PC-3 (cell line): ENCODE measurements at regions not wholly inside any gene's neighbourhood (a gene's known extent, or its start where the extent isn't known, plus 50 kb on each side); places are given as distances from the start of the nearest gene placed in this dataset.

Experiments used
- ATAC-seq: fragments of 200-7000 bp; cut with Tn5 transposase; 2 replicates; pipeline ENCODE4 v1.9.1; 2020; ENCODE audit warnings: mild to moderate bottlenecking, moderate library complexity
- BruUV-seq: library from RNA; stranded (reverse); fragments of 400-500 nt; replicated peaks from 2 replicates; lab custom pipeline; 2021; lab: Mats Ljungman, UMichigan
- CTCF ChIA-PET: fragments of 300-600 bp; sonication (Branson Sonifier 250); formaldehyde crosslinking; loops from one replicate; lab custom pipeline; 2022; ENCODE audit warnings: antibody characterized with exemption; lab: Charles Lee
- POLR2A ChIA-PET: fragments of 300-600 bp; sonication (Branson Sonifier 250); formaldehyde crosslinking; loops from one replicate; lab custom pipeline; 2022; ENCODE audit warnings: antibody characterized with exemption; ENCODE audit not compliant: unreplicated experiment; lab: Charles Lee
- DNase-seq: peaks from one replicate; pipeline ENCODE4 v3.0.0-alpha.2; 2015
- H2AFZ ChIP-seq: fragments of 300-600 bp; sonication (generic); 2 replicates; pipeline ENCODE4 v1.6.0; 2016; ENCODE audit warnings: antibody characterized with exemption, low read length
- H3F3A ChIP-seq: fragments of 300-600 bp; sonication (generic); one replicate; pipeline ENCODE4 v1.6.0; 2017; ENCODE audit warnings: antibody characterized with exemption, low read length, control low read depth, mild to moderate bottlenecking; ENCODE audit not compliant: unreplicated experiment
- H3K27ac ChIP-seq: fragments of 300-600 bp; sonication (generic); 2 replicates; pipeline ENCODE4 v1.5.1; 2016; ENCODE audit warnings: mild to moderate bottlenecking, low read length
- H3K27me3 ChIP-seq: fragments of 300-600 bp; sonication (generic); 2 replicates; pipeline ENCODE4 v1.6.1; 2016; ENCODE audit warnings: low read length, mixed read lengths
- H3K36me3 ChIP-seq: fragments of 300-600 bp; sonication (generic); 2 replicates; pipeline ENCODE4 v1.6.1; 2016; ENCODE audit warnings: low read depth, mixed run types, low read length, mixed read lengths
- H3K4me1 ChIP-seq: fragments of 300-600 bp; sonication (generic); 2 replicates; pipeline ENCODE4 v1.5.1; 2016; ENCODE audit warnings: low read length; ENCODE audit not compliant: insufficient read depth
- H3K4me2 ChIP-seq: fragments of 300-600 bp; sonication (generic); 2 replicates; pipeline ENCODE4 v1.6.0; 2016; ENCODE audit warnings: low read length
- H3K4me3 ChIP-seq: fragments of 300-600 bp; sonication (generic); 2 replicates; pipeline ENCODE4 v1.5.1; 2016; ENCODE audit warnings: mild to moderate bottlenecking, low read length, mixed read lengths
- H3K79me2 ChIP-seq: fragments of 300-600 bp; sonication (generic); 2 replicates; pipeline ENCODE4 v1.6.1; 2017; ENCODE audit warnings: low read length, mixed read lengths
- H3K9ac ChIP-seq: fragments of 300-600 bp; sonication (generic); 2 replicates; pipeline ENCODE4 v1.6.0; 2016; ENCODE audit warnings: mild to moderate bottlenecking, low read length
- H3K9me2 ChIP-seq: fragments of 300-600 bp; sonication (generic); replicated peaks from 2 replicates; pipeline ENCODE4 v1.6.1; 2016; ENCODE audit warnings: mixed run types, low read length, mixed read lengths
- H3K9me3 ChIP-seq: fragments of 300-600 bp; sonication (generic); 2 replicates; pipeline ENCODE4 v1.6.1; 2016; ENCODE audit warnings: low read length, mixed read lengths
- H4K20me1 ChIP-seq: fragments of 300-600 bp; sonication (generic); 2 replicates; pipeline ENCODE4 v1.6.1; 2016; ENCODE audit warnings: low read length, mixed read lengths
- CTCF ChIP-seq: fragments of 300-600 bp; sonication (generic); conservative IDR thresholded peaks from 2 replicates; pipeline ENCODE4 v1.5.1; 2017; ENCODE audit warnings: antibody characterized with exemption, low read depth, mild to moderate bottlenecking, low read length
- EZH2 ChIP-seq: fragments of 300-600 bp; sonication (generic); IDR thresholded peaks from one replicate; pipeline ENCODE4 v1.6.1; 2017; ENCODE audit warnings: antibody characterized with exemption, mild to moderate bottlenecking, low read length; ENCODE audit not compliant: unreplicated experiment
- EZH2phosphoT487 ChIP-seq: fragments of 300-600 bp; sonication (generic); IDR thresholded peaks from 2 replicates; pipeline ENCODE4 v1.6.1; 2018; ENCODE audit warnings: mild to moderate bottlenecking, antibody characterized with exemption, low read length, borderline replicate concordance
- intact Hi-C: fragments of 100-400 bp; cut with micrococcal nuclease; formaldehyde crosslinking; loops from 2 replicates; pipeline ENCODE4 v1.9.0; 2023

GRCh38 chr3:99023590-99024192 lies 122.2 kb upstream of the DCBLD2 start:
- ChIA-PET CTCF (interaction anchor here (0.6 to 1.8 kb wide), 12 partner anchors 10 to 737 kb away, joined by 3 to 22 read pairs (median 6); no protein-coding TSS in a partner anchor), POLR2A (interaction anchor here (0.6 kb wide), 1 partner anchor 156 kb away, joined by 3 read pairs; no protein-coding TSS in a partner anchor)
- no TSS peak for BruUV-seq
- no peaks in the 10 kb centered on the region for H4K20me1 ChIP-seq
- no peaks in the 10 kb centered on the region for H3K4me1 ChIP-seq
- no peaks in the 10 kb centered on the region for H3K9me2 ChIP-seq
- H3K9me3 ChIP-seq, result no peaks in the 10 kb centered on the region
- DNase-seq (peak; percentile 73), ATAC-seq (no peak; the same call in 1 of the 2 replicates)
- no peak overlapping the region for H3K9ac ChIP-seq
- no peak overlapping the region for H3K4me3 ChIP-seq
- no peak overlapping the region for H2AFZ ChIP-seq
- H3K79me2 ChIP-seq, result no peaks in the 10 kb centered on the region
- H3K27me3 ChIP-seq, result no peaks in the 10 kb centered on the region
- intact Hi-C loops, result loop anchor here (1.0 to 10.0 kb wide), 8 partner anchors 61 to 730 kb away; no protein-coding TSS in a partner anchor
- H3F3A ChIP-seq, result no peaks in the 10 kb centered on the region
- H3K27ac ChIP-seq, result no peak overlapping the region
- H3K36me3 ChIP-seq, result no peaks in the 10 kb centered on the region
- TF ChIP-seq CTCF, result peak; percentile 91
- no peak for TF ChIP-seq EZH2phosphoT487
- H3K4me2 ChIP-seq, result no peak overlapping the region

- Histone ChIP-seq H2AFZ (no peak overlapping the region), H3K4me2 (no peak overlapping the region), H3K27me3 (no peaks in the 10 kb centered on the region), H3K9me2 (0 out of 2 replicates have a peak, but pooled peaks cover 4% of the 10 kb centered on the region), H3K9ac (no peak overlapping the region), H3F3A (no peaks in the 10 kb centered on the region), H3K27ac (no peak overlapping the region), H3K4me3 (no peak overlapping the region), H3K9me3 (no peaks in the 10 kb centered on the region), H4K20me1 (no peaks in the 10 kb centered on the region), H3K36me3 (no peaks in the 10 kb centered on the region), H3K79me2 (no peaks in the 10 kb centered on the region), H3K4me1 (no peaks in the 10 kb centered on the region)
- ChIA-PET POLR2A (interaction anchor here (0.7 kb wide), 1 partner anchor 149 kb away, joined by 3 read pairs; no protein-coding TSS in a partner anchor), CTCF (interaction anchor here (1.3 kb wide), 1 partner anchor 152 kb away, joined by 3 read pairs; no protein-coding TSS in a partner anchor)
- no peak for DNase-seq
- TF ChIP-seq EZH2 (no peak), CTCF (no peak), EZH2phosphoT487 (no peak)
- intact Hi-C loops, result loop anchor here (10.0 kb wide), 2 partner anchors 313 to 473 kb away; no protein-coding TSS in a partner anchor
- ATAC-seq, result no peak
- BruUV-seq, result no TSS peak
These were observed 120.0 kb upstream of the DCBLD2 start for GRCh38 chr3:99021466-99021865.

GRCh38 chr3:99016452-99016851 lies 115.0 kb upstream of the DCBLD2 start:
- H3K4me1 ChIP-seq, result peaks cover 16% of the 10 kb centered on the region
- ChIA-PET POLR2A (no interaction called here), CTCF (interaction anchor here (0.7 kb wide), 1 partner anchor 698 kb away, joined by 4 read pairs; no protein-coding TSS in a partner anchor)
- H3K9ac ChIP-seq, result no peak overlapping the region
- no peak overlapping the region for H3K27ac ChIP-seq
- no peak for ATAC-seq
- no peaks in the 10 kb centered on the region for H3K79me2 ChIP-seq
- H3K9me2 ChIP-seq, result 0 out of 2 replicates have a peak, but pooled peaks cover 4% of the 10 kb centered on the region
- no peak overlapping the region for H2AFZ ChIP-seq
- DNase-seq, result no peak
- intact Hi-C loops, result no loop called here
- H3K4me3 ChIP-seq, result no peak overlapping the region
- no peaks in the 10 kb centered on the region for H3F3A ChIP-seq
- no peaks in the 10 kb centered on the region for H3K9me3 ChIP-seq
- TF ChIP-seq EZH2, result no peak
- no peak for TF ChIP-seq CTCF
- TF ChIP-seq EZH2phosphoT487, result no peak
- no TSS peak for BruUV-seq
- no peaks in the 10 kb centered on the region for H3K27me3 ChIP-seq
- no peaks in the 10 kb centered on the region for H3K36me3 ChIP-seq
- no peaks in the 10 kb centered on the region for H4K20me1 ChIP-seq
- H3K4me2 ChIP-seq, result no peak overlapping the region
